HAP-1 (cell line): ENCODE measurements at regions not wholly inside any gene's neighbourhood (a gene's known extent, or its start where the extent isn't known, plus 50 kb on each side); places are given as distances from the start of the nearest gene placed in this dataset.

Experiments used
- DNase-seq, 2 experiments: peaks; one replicate each; pipeline ENCODE4 v3.0.0-alpha.2; 2016 to 2020; ENCODE audit warnings: low spot score in 2 of 2
- H3K27me3 ChIP-seq: fragments of 250-450 bp; sonication (Bioruptor Pico); 2 replicates; pipeline ENCODE4 v1.5.1; 2020; ENCODE audit warnings: low read depth, mild to moderate bottlenecking, moderate library complexity
- H3K36me3 ChIP-seq: fragments of 250-450 bp; sonication (Bioruptor Pico); replicated peaks from 2 replicates; pipeline ENCODE4 v1.5.1; 2020; ENCODE audit warnings: mild to moderate bottlenecking
- H3K4me1 ChIP-seq: fragments of 250-450 bp; sonication (Bioruptor Pico); 2 replicates; pipeline ENCODE4 v1.5.1; 2020; ENCODE audit warnings: mild to moderate bottlenecking
- H3K4me3 ChIP-seq: fragments of 250-450 bp; sonication (Bioruptor Pico); 2 replicates; pipeline ENCODE4 v1.5.1; 2020; ENCODE audit warnings: mild to moderate bottlenecking, moderate library complexity
- H3K9me3 ChIP-seq: fragments of 250-450 bp; sonication (Bioruptor Pico); 2 replicates; pipeline ENCODE4 v1.5.1; 2020; ENCODE audit warnings: mild to moderate bottlenecking, moderate library complexity
- in situ Hi-C: fragments of 300-500 bp; cut with MboI; formaldehyde crosslinking; loops from 3 replicates; pipeline ENCODE4 v1.14.3; 2020; ENCODE audit warnings: low sequenced_read_pairs, inconsistent platforms, mixed read lengths

DNA sequence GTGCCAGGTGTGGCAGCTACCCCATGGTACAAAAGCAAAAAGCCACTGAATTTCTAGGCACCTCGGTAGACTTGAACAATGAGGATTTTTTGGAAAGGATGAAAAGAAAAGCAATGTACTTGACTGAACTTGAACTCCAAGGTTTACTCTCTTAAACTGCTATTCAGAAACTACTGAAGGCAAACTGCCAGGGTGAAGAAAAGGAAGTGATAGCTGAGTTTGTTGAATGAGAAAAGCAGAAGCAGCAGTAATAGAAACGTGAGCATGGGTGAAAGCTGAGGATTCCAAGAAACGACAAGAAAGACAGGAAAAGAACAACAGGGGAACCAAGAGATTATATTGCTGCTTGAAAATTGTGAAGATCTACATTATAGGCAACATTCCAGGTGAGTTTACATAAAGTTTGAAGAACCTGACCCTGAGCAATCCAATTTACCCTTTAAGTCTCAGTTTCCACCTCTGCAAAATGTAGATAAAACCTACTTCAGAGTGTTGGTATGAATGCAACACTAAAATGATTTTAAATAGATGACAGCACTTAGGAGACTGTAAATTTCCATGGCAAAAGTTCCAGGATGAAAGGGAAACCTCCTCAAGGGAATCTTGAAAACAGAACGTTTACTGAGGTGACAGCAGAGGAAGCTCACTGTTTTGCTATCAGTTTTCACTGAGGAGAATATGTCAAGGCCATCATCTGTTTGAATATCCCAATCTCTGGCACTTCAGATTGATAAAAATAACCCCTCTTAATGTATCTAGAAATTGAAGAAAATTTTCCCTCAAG, 245.8 kb downstream of the SPATA31D1 start:
- in situ Hi-C loops, result no loop called here
- Histone ChIP-seq H3K9me3 (no peaks in the 10 kb centered on the region), H3K4me1 (no peaks in the 10 kb centered on the region), H3K36me3 (no peaks in the 10 kb centered on the region), H3K4me3 (no peak overlapping the region), H3K27me3 (no peaks in the 10 kb centered on the region)
- no peak for DNase-seq

DNA sequence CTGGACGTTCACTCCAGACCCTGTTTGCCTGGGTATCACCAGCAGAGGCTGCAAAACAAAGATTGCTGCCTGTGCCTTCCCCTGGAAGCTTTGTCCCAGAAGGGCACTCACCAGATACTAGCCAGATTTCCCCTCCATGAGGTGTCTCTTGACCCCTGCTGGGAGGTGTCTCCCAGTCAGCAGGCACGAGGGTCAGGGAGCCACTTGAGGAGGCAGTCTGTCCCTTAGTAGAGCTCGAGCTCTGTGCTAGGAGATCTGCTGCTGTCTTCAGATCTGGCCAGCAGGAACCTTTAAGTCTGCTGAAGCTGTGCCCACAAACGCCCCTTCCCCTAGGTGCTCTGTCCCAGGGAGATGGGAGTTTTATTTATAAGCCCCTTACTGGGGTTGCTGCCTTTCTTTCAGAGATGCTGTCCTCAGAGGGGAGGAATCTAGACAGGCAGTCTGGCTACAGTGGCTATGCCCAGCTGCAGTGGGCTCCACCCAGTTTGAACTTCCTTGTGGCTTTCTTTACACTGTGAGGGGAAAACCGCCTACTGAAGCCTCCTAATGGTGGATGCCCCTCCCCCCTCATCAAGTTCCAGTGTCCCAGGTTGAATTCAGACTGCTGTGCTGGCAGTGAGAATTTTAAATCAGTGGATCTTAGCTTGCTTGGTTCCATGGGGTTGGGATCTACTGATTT, 253.9 kb downstream of the SPATA31D1 start:
- Histone ChIP-seq H3K4me3 (no peak overlapping the region), H3K4me1 (no peaks in the 10 kb centered on the region)

DNA sequence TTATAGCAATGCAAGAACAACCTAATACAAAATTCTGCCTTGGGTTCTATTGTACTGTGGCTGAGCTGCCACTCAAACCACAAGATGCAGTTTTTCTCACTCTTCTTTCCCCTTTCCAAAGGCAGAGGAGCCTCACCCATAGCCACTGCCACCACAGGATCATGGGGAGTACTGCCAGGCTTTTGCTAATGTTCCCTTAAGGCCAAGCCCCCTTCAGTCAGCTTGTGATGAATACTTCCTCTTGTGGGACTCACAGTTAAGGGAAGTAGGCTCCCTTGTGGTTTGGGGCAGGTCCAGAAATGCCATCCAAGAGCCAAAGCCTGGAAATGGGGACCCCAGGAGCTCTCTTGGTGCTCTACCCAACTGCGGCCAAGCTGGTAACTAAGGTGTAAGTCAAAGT, 258.7 kb downstream of the SPATA31D1 start:
- in situ Hi-C loops, result no loop called here
- no peaks in the 10 kb centered on the region for H3K9me3 ChIP-seq
- H3K4me3 ChIP-seq, result no peak overlapping the region
- H3K27me3 ChIP-seq, result no peaks in the 10 kb centered on the region
- no peaks in the 10 kb centered on the region for H3K36me3 ChIP-seq
- no peaks in the 10 kb centered on the region for H3K4me1 ChIP-seq
- no peak for DNase-seq

More for the DNA sequence above, 253.9 kb downstream of the SPATA31D1 start:
- no peaks in the 10 kb centered on the region for H3K36me3 ChIP-seq
- in situ Hi-C loops, result no loop called here
- DNase-seq, result no peak
- H3K9me3 ChIP-seq, result no peaks in the 10 kb centered on the region
- no peaks in the 10 kb centered on the region for H3K27me3 ChIP-seq

DNA sequence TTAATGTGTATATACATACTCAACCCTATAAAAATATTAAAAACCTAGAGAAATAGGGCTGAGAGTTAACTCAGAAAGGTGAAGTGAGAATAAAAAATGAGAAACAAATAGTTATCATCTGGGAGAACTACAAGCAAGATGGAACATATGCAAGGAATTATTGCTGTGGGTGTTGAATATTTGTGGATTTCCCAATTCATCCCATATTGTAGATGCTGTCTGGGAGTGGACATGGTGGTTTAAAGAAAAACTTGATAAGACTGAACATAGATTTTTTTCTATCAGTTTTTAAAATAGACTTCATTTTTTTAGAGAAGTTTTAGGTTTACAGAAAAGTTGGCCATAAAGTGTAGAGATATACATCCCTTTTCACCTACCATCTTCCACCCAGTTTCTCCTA, 263.5 kb downstream of the SPATA31D1 start:
- in situ Hi-C loops, result no loop called here
- H3K4me1 ChIP-seq, result no peaks in the 10 kb centered on the region

DNA sequence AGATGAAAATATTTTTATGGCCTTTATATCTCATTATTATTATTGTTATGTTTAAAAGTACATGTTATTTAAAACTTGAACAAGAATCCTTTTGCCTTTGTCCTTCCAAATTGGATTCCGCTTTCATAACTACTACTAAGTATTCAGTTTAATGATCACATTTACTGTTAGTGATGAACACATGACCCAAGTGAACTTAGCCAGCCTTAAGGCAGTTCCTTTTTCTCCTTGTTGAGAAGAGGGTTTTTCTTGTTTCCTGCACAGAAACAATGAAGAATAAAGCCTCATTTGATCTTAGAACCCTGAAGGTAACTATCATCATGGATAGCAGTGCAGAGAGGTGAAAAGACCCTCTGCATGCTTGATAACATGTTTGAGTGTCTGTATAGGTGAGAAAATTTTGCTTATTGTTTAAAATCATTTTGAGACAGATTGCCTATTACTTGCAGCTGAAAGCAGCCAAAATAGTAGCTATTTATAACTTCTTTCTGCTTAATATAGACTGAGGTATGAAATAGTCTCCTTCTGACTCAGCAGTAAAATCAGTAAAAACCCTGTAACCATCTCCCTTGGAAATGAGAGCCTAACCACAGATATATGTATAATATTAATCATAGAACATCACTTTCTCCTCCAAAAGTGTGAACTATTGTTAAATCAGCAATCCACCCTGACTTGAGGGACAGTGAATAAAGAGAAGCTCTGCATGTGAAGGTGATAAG, 266.2 kb downstream of the SPATA31D1 start:
- in situ Hi-C loops, result no loop called here
- no peaks in the 10 kb centered on the region for H3K36me3 ChIP-seq
- no peaks in the 10 kb centered on the region for H3K4me1 ChIP-seq
- H3K4me3 ChIP-seq, result no peak overlapping the region
- H3K27me3 ChIP-seq, result no peaks in the 10 kb centered on the region
- DNase-seq, result no peak
- H3K9me3 ChIP-seq, result no peaks in the 10 kb centered on the region

More for the DNA sequence above, 263.5 kb downstream of the SPATA31D1 start:
- Histone ChIP-seq H3K36me3 (no peaks in the 10 kb centered on the region), H3K4me3 (no peak overlapping the region), H3K27me3 (no peaks in the 10 kb centered on the region), H3K9me3 (no peaks in the 10 kb centered on the region)
- DNase-seq, result no peak

DNA sequence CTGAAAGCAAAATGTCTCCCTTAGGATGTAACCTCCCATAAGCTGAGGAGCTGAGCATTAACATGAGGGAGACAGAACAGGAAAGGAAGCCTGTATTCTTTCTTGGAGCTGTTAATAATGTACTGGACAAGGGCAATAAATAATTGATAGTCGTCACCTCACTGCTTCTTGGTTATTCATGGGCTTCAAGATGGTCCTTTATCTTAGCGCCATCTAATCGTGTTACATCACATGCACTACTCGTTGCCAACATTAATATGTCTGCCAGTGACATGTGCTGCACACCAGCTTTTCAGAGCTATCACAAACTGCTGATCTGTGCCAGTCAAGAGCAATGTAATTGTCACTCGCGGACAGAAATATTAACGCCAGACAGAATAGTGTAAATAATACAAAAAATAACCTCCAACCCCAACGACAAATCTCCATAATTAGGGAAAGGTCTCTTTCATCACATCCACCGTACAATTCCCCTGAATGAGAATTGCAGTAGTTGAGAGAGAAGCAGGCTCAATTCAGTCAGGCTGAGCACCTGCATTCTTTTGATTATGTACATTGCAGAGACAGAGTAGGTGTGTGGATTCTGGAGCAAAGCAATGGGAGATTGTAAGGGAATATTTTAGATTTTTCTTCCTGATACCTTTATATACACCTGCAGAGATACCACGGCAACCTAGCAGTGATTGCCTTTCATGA, 267.1 kb downstream of the SPATA31D1 start:
- no peak for DNase-seq
- in situ Hi-C loops, result no loop called here
- Histone ChIP-seq H3K4me1 (no peaks in the 10 kb centered on the region), H3K4me3 (no peak overlapping the region), H3K27me3 (no peaks in the 10 kb centered on the region), H3K9me3 (no peaks in the 10 kb centered on the region), H3K36me3 (no peaks in the 10 kb centered on the region)

DNA sequence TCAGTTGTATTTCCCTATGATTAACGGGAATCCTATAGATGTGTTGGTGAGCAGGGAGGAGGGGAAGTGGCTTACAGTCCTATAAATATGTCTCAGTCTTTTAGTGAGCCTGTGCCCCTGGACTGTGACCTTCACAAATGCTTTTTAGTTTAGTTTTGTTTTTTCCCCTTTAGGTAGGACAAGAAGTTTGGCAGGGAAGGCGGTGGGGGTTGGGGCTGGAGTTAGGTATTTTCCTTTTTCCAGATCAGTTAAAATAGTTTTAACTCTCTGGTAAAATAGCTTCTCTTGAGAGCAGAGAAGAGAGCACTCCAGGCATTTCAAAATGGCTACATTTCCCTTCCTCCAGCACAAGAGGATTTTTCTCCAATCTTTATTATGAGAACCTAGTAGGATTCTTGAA, 272.1 kb downstream of the SPATA31D1 start:
- Histone ChIP-seq H3K36me3 (no peaks in the 10 kb centered on the region), H3K4me1 (no peaks in the 10 kb centered on the region), H3K27me3 (no peaks in the 10 kb centered on the region), H3K4me3 (no peak overlapping the region), H3K9me3 (no peaks in the 10 kb centered on the region)
- in situ Hi-C loops, result no loop called here
- DNase-seq, result no peak

DNA sequence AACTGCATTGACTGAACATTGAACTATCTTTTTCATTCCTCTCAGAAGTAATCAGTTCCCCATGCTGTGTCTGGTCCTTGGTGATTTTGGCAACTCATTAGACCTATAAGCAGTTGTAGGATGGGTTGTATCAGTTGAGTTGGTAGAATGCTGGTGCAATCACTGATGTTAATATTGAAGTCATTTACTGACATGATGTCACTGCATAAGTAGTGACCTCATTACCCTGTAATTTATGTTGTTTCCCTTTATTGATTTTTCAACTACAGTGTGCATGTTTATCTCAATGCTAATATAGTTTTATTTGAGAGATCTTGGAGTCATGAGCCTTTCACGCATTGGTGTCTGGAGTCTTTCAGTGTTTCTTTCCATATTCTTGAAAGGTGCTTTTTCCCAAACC, 275.0 kb downstream of the SPATA31D1 start:
- H3K9me3 ChIP-seq, result no peaks in the 10 kb centered on the region
- H3K4me3 ChIP-seq, result no peak overlapping the region
- no peak for DNase-seq
- no peaks in the 10 kb centered on the region for H3K27me3 ChIP-seq
- no peaks in the 10 kb centered on the region for H3K4me1 ChIP-seq
- in situ Hi-C loops, result no loop called here
- no peaks in the 10 kb centered on the region for H3K36me3 ChIP-seq

DNA sequence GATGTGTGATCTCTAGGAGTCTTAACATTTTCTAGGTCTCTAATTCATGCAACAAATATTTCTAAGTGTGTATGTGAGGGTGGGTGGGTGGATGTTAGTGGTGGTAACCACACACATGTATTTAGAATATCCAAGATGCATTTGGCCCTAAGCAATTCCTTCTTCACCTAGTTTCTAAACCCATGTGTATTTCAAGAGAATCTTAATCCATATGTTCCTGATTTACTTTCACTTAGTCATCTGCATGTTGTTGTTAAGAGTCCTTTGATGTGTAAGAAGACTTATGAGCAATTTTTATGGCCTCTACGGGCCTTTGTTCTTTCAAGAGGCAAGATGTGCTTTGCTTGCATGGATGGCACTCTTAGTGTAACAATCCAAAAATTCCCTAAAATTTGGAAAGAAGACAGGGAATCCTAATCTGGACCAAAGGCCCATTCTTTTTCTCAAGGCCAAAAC, 282.6 kb downstream of the SPATA31D1 start:
- DNase-seq, result no peak
- Histone ChIP-seq H3K27me3 (no peaks in the 10 kb centered on the region), H3K9me3 (no peaks in the 10 kb centered on the region), H3K4me3 (no peak overlapping the region), H3K36me3 (no peaks in the 10 kb centered on the region), H3K4me1 (no peaks in the 10 kb centered on the region)
- in situ Hi-C loops, result no loop called here

DNA sequence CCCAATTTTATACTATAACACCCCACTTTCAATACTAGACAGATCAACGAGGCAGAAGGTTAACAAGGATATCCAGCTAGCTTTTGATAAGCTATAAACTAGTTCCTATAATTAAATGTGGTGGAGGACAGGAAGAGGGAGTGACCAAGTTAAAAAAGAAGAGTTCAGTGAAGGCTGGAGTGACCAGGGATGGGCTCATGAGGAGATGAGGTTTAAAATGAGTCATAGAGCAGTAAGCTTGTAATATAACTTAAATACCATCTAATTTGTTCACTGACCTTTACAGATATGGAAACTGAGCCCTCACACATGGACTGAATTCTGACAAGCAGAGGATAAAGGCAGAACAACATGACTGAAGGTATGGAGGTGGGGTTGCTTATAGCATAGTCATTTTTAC, 284.5 kb downstream of the SPATA31D1 start:
- H3K27me3 ChIP-seq, result no peaks in the 10 kb centered on the region
- H3K4me1 ChIP-seq, result no peaks in the 10 kb centered on the region
- H3K36me3 ChIP-seq, result no peaks in the 10 kb centered on the region
- DNase-seq, result no peak
- H3K9me3 ChIP-seq, result no peaks in the 10 kb centered on the region
- in situ Hi-C loops, result no loop called here
- H3K4me3 ChIP-seq, result no peak overlapping the region

DNA sequence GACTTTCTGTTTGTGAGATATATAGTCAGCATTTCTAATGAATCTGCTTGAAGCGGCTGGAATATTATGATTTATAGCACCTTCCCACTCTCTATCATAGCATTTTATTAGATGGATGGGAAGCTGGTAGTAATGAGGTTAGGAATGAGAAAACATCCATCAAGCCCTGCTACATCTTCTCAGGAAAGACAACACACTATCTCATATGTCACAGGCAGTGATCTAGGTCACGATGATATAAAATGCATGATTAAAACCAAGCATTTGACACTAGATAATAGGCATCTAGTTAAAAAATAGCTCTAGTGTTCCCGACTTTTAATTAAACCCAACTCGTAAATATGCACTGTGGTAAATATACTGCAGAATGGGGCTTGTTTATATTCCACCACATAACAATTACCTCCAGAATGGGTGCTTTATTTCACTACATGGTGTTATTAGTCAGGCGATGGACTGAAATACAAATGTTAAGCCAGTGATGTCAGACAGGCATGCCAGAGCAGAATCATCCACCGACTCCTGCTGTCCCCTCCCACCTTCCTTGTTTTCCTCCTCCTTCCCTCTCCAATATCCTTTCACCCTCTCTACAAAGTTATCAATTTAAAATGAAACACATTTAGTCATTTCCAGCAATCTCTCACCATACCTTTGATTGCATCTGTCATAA, 286.8 kb downstream of the SPATA31D1 start:
- DNase-seq, result no peak
- Histone ChIP-seq H3K9me3 (no peaks in the 10 kb centered on the region), H3K4me1 (no peaks in the 10 kb centered on the region), H3K27me3 (no peaks in the 10 kb centered on the region), H3K36me3 (no peaks in the 10 kb centered on the region), H3K4me3 (no peak overlapping the region)
- in situ Hi-C loops, result no loop called here

DNA sequence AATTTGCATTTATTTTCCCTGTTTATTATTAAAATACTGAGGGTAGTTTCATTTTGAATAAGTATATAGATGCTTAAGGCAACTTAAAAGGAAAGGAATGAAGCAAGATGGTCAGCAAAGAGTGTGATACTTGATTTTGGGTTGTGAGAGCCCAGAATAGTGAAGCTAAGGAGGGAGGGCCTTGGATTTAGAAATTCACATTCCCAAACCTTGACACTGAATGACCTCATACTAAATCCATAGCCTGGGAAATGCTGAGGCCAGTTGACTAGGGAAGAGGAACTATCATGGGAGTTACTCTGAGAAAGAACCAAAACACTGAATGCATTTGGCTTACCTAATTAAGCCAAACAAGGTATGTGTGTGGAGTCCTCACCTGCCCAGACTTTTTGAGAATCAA, 292.5 kb downstream of the SPATA31D1 start:
- no peaks in the 10 kb centered on the region for H3K4me1 ChIP-seq
- H3K4me3 ChIP-seq, result no peak overlapping the region
- no peaks in the 10 kb centered on the region for H3K9me3 ChIP-seq
- no peak for DNase-seq
- H3K36me3 ChIP-seq, result no peaks in the 10 kb centered on the region
- no peaks in the 10 kb centered on the region for H3K27me3 ChIP-seq
- in situ Hi-C loops, result no loop called here

DNA sequence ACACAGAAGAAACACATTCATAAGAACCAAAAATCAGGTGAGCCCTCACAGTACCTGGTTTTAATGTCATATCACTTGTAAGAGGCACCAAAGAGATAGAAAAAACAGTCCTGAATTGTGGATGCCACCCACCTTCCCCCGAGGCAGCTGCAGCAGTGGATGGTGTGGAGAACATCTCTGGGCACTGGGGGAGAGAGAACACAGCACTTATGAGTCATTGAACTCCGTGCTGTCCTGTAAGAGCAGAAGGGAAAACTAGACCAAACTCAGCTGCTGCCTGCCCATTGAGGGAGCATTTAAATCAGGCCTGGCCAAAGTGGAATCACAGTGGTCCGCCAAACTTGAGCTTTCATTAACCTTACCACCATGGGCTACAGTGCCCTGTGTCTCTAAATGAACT, 296.2 kb downstream of the SPATA31D1 start:
- no peak for DNase-seq
- in situ Hi-C loops, result no loop called here
- Histone ChIP-seq H3K4me1 (no peaks in the 10 kb centered on the region), H3K27me3 (no peaks in the 10 kb centered on the region), H3K4me3 (no peak overlapping the region), H3K36me3 (no peaks in the 10 kb centered on the region), H3K9me3 (no peaks in the 10 kb centered on the region)
